ENCODE measurements at regions not wholly inside any gene's neighbourhood (a gene's known extent, or its start where the extent isn't known, plus 50 kb on each side); places are given as distances from the start of the nearest gene placed in this dataset.

DNA sequence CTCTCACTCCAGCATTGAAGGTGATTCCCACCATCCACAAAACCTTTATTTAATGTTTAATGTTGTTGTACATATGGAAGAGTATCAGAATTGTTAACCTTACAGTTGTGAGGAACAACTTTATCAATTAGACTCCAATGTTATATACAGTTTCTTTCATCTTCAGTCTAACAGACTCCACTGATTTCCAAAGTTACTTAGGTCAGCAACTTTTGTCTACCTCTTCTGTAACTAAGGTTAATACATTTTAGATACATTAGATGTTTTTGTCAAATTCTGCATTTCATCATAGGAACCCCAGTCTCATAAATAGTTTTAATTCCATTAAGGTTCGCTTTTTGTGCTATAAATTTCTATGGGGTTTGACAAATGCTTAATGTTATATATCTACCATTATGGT lies 223.9 kb upstream of the POM121L12 start:
- TF ChIP-seq, protein P1, sequence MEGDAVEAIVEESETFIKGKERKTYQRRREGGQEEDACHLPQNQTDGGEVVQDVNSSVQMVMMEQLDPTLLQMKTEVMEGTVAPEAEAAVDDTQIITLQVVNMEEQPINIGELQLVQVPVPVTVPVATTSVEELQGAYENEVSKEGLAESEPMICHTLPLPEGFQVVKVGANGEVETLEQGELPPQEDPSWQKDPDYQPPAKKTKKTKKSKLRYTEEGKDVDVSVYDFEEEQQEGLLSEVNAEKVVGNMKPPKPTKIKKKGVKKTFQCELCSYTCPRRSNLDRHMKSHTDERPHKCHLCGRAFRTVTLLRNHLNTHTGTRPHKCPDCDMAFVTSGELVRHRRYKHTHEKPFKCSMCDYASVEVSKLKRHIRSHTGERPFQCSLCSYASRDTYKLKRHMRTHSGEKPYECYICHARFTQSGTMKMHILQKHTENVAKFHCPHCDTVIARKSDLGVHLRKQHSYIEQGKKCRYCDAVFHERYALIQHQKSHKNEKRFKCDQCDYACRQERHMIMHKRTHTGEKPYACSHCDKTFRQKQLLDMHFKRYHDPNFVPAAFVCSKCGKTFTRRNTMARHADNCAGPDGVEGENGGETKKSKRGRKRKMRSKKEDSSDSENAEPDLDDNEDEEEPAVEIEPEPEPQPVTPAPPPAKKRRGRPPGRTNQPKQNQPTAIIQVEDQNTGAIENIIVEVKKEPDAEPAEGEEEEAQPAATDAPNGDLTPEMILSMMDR (IDR thresholded peaks at IDR 0.05) = no peak

DNA sequence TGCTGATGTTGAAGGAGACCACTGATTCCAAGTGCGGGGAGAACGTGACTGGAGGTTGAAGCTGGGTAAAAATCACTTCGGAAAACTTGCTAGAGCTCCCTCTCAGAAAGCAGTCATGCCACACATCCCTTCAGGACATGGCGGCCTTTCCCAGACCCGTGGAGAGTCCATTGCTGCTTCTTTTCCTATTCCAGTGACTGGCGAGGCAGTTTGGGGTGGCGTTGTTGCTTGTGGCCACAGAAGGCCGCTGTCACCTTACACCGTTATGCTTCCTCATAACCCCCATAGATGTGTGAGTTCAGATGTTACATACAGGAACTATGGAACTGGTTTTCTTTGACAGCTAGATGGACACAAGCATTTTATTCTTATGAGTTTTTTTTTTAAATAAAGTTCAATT lies 235.6 kb upstream of the POM121L12 start:
- TF ChIP-seq, protein P1 (IDR thresholded peaks at IDR 0.05) = no peak

DNA sequence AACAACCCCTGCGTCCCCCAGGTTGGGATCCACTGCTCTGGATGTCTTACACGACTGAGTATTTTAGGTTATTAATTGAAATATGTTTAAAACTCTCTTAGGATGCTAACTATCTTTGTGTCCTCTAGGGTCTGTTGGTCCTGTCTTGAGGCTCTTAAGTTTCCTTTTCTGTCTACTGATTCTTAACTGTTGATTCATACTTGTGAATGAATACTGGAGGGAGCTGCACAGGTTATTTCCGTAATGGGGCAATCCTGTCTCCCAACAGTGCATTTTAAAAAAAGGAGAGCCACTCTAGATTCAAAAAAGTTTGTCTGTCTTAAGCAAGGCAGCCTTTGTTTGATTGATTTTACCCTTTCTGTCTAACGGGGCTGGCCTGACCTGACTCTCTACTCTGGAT lies 237.6 kb upstream of the POM121L12 start:
- TF ChIP-seq, protein P1 (IDR thresholded peaks at IDR 0.05) = no peak

DNA sequence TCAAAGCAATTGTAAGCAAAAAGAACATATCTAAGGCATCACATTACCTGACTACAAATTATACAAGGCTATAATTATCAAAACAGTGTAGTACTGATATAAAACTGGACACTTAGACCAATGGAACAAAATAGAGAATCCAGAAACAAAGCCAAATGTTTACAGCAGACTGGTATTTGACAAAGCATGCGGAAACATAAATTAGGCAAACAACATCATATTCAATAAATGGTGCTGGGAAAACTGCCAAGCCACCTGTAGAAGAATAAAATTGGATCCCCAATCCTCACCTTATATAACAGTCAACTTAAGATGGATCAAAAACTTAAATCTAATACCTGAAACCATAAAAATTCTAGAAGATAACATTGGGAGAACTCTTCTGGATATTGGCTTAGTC lies 240.8 kb upstream of the POM121L12 start:
- TF ChIP-seq, protein P1 (IDR thresholded peaks at IDR 0.05) = no peak

DNA sequence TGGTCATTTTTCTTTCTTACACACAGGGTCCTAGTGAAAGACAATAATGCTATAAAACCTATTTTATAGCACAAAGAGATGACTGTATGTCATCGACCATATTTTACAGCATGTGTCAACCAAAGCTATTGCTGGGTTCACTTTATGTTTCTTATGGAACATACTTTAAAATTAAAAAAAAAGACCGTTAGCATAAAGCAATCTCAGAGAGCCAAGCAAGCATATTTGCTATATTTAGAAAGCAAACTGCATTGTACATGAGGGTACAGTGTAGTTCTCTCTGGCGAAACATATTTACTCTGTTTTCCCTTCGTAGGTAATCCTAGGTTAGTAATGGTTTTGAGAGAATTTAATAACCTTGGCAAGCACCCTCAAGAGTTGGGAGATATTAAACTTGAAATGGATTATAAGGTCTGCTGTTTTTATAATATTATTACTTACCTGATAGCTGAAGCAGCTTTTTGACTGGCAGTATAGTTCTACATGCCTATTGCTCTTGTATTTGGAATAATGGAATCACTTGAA lies 244.2 kb upstream of the POM121L12 start:
- TF ChIP-seq, protein P1 (IDR thresholded peaks at IDR 0.05) = no peak

DNA sequence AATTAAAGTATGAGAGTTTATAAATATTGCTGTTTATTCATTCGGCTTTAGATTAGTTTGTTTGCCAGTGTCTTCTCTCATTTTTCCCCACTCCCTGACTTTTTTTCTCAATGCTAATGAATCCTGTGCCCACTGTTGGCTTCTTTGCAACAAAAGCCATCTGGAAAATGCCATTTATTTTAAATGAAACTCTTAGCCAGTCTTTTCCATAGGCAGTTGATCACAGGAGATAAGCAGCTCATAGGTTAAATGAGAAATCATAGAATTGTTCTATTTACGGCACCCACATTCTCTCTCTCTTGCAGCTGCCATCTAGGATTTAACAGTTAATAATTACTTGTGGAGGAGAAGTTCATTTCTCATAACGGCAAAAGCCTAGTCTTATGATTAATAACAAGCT lies 249.3 kb upstream of the POM121L12 start:
- TF ChIP-seq, protein P1 (IDR thresholded peaks at IDR 0.05) = no peak

DNA sequence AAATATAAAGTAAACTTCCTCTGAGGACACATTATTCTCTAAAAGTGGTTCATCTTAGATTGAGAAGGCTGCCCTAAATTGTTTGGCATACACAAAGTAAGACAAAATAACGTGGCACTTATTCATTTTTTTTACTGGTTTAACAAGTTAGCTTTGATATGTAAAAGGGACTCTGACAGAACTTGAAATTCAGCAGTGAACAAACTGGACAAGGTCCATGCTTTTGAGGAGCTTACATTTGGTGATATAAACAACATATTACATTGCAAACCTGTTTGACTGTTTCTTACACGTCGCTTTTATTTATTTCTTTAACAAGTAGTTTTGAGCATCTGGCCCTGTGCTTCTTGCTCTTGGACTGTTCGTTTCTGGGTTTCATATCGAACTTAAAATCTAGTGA lies 253.1 kb upstream of the POM121L12 start:
- TF ChIP-seq, protein P1 (IDR thresholded peaks at IDR 0.05) = no peak

DNA sequence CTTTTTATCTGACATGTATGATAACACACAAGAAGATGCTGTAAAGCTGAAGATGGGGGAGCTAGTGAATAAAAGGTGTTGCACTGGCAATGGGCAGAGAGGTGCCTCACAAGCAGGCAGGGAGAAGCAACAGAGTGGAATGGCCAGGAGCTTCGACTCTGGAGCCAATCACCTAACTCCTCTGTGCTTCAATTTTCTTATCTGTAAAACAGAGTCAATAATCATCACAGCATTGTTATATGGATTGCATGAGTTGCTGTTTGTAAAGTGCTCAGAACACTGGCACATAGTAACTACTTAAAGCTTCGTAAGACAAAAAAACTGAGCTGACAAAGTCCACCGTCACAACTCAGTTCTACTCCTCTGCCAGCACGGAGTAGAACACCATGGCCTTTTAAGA lies 254.2 kb upstream of the POM121L12 start:
- TF ChIP-seq, protein P1 (IDR thresholded peaks at IDR 0.05) = no peak

All from LNCAP (cell line).